GM10248 (cell line): ENCODE measurements at regions not wholly inside any gene's neighbourhood (a gene's known extent, or its start where the extent isn't known, plus 50 kb on each side); places are given as distances from the start of the nearest gene placed in this dataset.

ENCODE experiments used
- CTCF ChIA-PET: fragments of 300-600 bp; sonication (Branson Sonifier 250); formaldehyde crosslinking; extraction: SDS; loops from one replicate; lab custom pipeline; 2021; ENCODE audit warnings: antibody characterized with exemption; lab: Yijun Ruan, JAX
- POLR2A ChIA-PET: fragments of 350-650 bp; sonication (Branson Sonifier 250); formaldehyde crosslinking; extraction: SDS; loops from one replicate; lab custom pipeline; 2020; ENCODE audit warnings: antibody characterized with exemption; lab: Yijun Ruan, JAX
- DNase-seq: peaks from one replicate; pipeline ENCODE4 v3.0.0; 2012; ENCODE audit errors: extremely low spot score
- TF ChIP-seq, protein P1 (sequence below): IDR thresholded peaks from 2 replicates; pipeline ENCODE4 v1.5.1; 2012; ENCODE audit warnings: mild to moderate bottlenecking, low read depth; ENCODE audit errors: extremely low read depth, missing control alignments, control extremely low read depth

DNA sequence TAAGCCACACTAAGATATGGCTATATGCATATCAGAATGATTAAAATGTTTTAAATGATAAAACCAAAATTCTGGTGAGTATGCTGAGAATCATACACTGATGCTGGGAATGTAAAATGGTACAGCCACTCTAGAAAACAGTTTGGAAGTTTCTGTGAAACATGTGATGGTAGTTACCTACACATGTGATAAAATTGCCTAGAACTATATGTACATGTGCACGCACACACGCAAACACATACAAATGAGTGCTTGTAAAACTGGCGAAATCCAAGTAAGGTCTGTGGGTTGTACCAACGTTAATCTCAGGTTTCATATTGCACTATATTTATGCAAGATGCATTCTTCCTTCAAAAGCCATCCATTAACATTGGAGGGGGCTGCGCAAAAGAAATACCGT, 195.0 kb upstream of the RAB6C start:
- POLR2A ChIA-PET: no interaction called here
- CTCF ChIA-PET: no interaction called here
- no peak for DNase-seq
- TF ChIP-seq, protein P1, sequence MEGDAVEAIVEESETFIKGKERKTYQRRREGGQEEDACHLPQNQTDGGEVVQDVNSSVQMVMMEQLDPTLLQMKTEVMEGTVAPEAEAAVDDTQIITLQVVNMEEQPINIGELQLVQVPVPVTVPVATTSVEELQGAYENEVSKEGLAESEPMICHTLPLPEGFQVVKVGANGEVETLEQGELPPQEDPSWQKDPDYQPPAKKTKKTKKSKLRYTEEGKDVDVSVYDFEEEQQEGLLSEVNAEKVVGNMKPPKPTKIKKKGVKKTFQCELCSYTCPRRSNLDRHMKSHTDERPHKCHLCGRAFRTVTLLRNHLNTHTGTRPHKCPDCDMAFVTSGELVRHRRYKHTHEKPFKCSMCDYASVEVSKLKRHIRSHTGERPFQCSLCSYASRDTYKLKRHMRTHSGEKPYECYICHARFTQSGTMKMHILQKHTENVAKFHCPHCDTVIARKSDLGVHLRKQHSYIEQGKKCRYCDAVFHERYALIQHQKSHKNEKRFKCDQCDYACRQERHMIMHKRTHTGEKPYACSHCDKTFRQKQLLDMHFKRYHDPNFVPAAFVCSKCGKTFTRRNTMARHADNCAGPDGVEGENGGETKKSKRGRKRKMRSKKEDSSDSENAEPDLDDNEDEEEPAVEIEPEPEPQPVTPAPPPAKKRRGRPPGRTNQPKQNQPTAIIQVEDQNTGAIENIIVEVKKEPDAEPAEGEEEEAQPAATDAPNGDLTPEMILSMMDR: no peak

DNA sequence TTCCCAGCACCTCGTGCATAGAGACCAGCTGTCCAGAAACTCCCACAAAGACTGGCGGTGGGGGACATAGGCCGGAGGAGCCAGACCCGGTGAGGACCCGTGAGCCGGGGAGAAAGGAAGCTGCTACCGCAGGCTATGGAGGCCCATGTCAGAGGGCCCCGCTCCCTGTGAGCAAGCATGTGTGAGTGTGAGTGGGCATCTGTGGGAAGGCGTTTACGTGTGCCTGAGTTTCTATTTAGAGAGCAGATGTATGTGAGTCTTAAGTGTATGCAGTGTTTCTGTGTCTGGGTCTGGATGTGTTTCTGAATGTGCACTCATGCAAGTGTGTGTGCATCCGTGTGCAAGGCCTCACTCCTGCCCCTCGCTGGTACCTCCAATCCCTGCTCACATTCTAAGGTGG, 187.8 kb upstream of the RAB6C start:
- ChIA-PET POLR2A (no interaction called here), CTCF (no interaction called here)
- no peak for DNase-seq
- TF ChIP-seq, protein P1: no peak

DNA sequence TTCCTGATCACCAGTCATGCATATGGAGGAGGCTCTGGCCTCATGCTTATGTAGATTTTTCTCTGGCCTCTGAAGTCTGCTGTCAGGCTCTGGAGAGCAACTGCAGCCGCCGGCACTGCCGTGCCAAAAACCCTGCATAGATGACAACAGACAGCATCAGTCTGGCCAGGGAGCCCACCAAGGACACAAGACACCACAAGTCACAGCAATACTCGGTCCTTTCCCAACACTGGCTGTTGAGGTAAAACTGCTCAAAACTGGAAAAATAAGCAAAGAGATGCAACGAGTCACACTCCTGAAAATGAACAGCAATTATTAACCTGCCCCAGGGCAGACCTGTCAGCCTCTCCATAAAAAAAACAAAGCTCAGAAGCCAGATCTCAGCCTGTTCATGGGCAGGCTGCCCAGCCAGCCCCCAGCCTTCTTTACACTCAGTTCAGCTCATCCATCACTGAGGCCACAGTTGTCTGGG, 186.0 kb upstream of the RAB6C start:
- DNase-seq: no peak
- CTCF ChIA-PET: no interaction called here
- TF ChIP-seq, protein P1: no peak
- POLR2A ChIA-PET: no interaction called here

DNA sequence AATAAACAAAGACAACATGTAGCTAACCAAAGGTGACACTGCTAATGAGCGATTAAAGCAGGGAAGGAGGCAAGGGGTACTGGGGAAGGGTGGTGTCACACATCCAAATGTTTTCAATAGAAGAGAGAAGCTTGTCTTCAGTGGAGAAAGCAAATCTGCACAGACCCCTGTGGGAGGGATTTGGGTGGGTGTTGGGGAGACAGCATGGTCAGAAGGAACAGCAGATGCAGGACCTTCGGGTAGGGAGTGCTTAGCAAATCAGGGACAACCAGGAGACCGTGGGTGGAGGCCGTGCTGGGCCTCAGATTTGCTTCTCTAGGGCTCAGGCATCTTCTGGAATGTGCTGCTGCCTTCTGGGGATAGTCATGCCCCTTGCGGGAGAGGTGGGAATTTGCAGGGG, 185.3 kb upstream of the RAB6C start:
- CTCF ChIA-PET: no interaction called here
- TF ChIP-seq, protein P1: no peak
- no peak for DNase-seq
- POLR2A ChIA-PET: no interaction called here

DNA sequence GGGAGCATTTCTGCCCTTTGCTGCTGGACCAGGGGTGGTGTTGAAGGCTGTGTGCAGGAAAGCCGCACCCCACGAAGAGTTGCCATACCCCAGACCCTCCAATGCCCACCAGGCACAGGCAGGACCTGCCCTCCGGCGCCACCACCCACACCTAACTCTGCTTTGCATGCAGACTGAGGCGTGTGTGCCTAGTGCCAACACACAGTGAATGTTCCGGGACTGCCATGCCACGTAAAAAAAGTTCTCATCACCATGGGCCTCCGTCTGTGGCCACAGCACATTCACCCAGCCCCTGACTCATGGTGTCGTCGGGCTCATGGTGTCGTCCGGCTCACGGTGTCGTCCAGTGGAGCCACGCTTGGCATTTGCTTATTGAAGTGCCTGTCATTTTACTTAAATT, 184.9 kb upstream of the RAB6C start:
- DNase-seq: no peak
- TF ChIP-seq, protein P1: no peak
- POLR2A ChIA-PET: no interaction called here
- CTCF ChIA-PET: no interaction called here

DNA sequence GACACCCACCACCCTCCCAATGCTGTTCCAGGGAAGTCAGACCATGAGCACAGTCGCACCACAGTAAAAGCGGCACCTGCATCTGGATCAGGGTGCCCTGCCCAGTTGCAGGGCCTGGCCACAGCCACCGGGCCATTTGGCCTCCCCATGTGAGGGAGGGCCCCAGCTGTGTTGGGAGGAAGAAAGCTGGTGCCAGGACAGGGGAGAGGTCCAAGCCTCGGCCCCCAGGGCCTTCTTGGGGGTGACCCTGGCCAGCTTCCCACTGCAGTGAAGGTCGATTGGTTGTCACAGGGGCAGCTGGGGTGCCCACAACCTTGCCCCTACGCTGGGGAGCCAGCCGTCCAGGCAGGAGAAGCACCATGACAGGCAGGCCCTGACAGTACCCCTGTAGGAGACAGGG, 183.2 kb upstream of the RAB6C start:
- no peak for DNase-seq
- ChIA-PET CTCF (no interaction called here), POLR2A (no interaction called here)
- TF ChIP-seq, protein P1: no peak
